ENCODE measurements at regions not wholly inside any gene's neighbourhood (a gene's known extent, or its start where the extent isn't known, plus 50 kb on each side); places are given as distances from the start of the nearest gene placed in this dataset.

- ChIA-PET CTCF (interaction anchor here (0.6 kb wide), 1 partner anchor 36 kb away, joined by 3 read pairs; no protein-coding TSS in a partner anchor), POLR2A (no interaction called here)
- no peak overlapping the region for H3K27ac Mint-ChIP-seq
These were observed 83.0 kb downstream of the HIF1AN start for GRCh38 chr10:100618632-100619255.

GRCh38 chr10:100620087-100620835, 84.5 kb downstream of the HIF1AN start:
- no peaks in the 10 kb centered on the region for H3K79me2 ChIP-seq (ENCODE audit: control insufficient read depth, insufficient read depth, low read length)
- ChIA-PET CTCF (no interaction called here), POLR2A (no interaction called here)
- H2AFZ ChIP-seq (ENCODE audit: insufficient read depth, low read depth, low read length, poor library complexity, severe bottlenecking), result no peak overlapping the region
- H3K4me2 ChIP-seq (replicated peaks; ENCODE audit: low read depth, low read length, poor library complexity, severe bottlenecking), result no peak overlapping the region
- no peaks in the 10 kb centered on the region for H3K4me1 ChIP-seq (ENCODE audit: control insufficient read depth in 2 of 2, insufficient read depth in 2 of 2, low read length in 2 of 2)
- Mint-ChIP-seq H3K27me3 (peaks cover 62% of the 10 kb centered on the region), H3K4me1 (no peaks in the 10 kb centered on the region), H3K9me3 (ENCODE audit: insufficient read depth) (no peaks in the 10 kb centered on the region), H3K27ac (no peak overlapping the region), H3K4me3 (no peak overlapping the region)
- H3K9me3 ChIP-seq (ENCODE audit: control extremely low read depth in 1 of 3, control insufficient read depth in 2 of 3, insufficient read depth in 1 of 3, low read length in 2 of 3), result no peaks in the 10 kb centered on the region
- TF ChIP-seq, protein P1, sequence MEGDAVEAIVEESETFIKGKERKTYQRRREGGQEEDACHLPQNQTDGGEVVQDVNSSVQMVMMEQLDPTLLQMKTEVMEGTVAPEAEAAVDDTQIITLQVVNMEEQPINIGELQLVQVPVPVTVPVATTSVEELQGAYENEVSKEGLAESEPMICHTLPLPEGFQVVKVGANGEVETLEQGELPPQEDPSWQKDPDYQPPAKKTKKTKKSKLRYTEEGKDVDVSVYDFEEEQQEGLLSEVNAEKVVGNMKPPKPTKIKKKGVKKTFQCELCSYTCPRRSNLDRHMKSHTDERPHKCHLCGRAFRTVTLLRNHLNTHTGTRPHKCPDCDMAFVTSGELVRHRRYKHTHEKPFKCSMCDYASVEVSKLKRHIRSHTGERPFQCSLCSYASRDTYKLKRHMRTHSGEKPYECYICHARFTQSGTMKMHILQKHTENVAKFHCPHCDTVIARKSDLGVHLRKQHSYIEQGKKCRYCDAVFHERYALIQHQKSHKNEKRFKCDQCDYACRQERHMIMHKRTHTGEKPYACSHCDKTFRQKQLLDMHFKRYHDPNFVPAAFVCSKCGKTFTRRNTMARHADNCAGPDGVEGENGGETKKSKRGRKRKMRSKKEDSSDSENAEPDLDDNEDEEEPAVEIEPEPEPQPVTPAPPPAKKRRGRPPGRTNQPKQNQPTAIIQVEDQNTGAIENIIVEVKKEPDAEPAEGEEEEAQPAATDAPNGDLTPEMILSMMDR (IDR thresholded peaks at IDR 0.05), result no peak
- TF ChIP-seq EZH2 (IDR thresholded peaks at IDR 0.05; ENCODE audit: borderline replicate concordance, insufficient read depth, low read depth, low read length, poor library complexity, severe bottlenecking), result no peak
- ATAC-seq (ENCODE audit: low read depth), result no peak
- 89% methylated on average over 6 of the region's 6 CpGs for WGBS (ENCODE audit: insufficient coverage)
- no peaks in the 10 kb centered on the region for H3K36me3 ChIP-seq (replicated peaks in 1 of 2; ENCODE audit: control extremely low read depth in 1 of 2, control insufficient read depth in 1 of 2, extremely low read depth in 1 of 2, insufficient read depth in 2 of 2, low read length in 1 of 2)
- no peak overlapping the region for H3K27ac ChIP-seq (ENCODE audit: low read length in 2 of 2)
- peaks cover 0 to 36% (median 7%) of the 10 kb centered on the region in 4 experiments for H3K27me3 ChIP-seq (replicated peaks in 1 of 4; ENCODE audit: control extremely low read depth in 1 of 4, control insufficient read depth in 3 of 4, insufficient read depth in 4 of 4, low read length in 3 of 4)
- H4K20me1 ChIP-seq (ENCODE audit: control insufficient read depth, insufficient read depth, low read length, poor library complexity, severe bottlenecking), result no peaks in the 10 kb centered on the region
- DNase-seq, result no peak
- H3K9ac ChIP-seq (ENCODE audit: low read length), result no peak overlapping the region
- intact Hi-C loops (cut with micrococcal nuclease), result no loop called here
- no peak overlapping the region for H3K4me3 ChIP-seq (ENCODE audit: control extremely low read depth in 1 of 5, extremely low read depth in 1 of 5, insufficient read depth in 1 of 5, low read depth in 2 of 5, low read length in 4 of 5)

More at GRCh38 chr10:100618632-100619255, 83.0 kb downstream of the HIF1AN start:
- no peaks in the 10 kb centered on the region for H3K9me3 ChIP-seq (ENCODE audit: control extremely low read depth in 1 of 3, control insufficient read depth in 2 of 3, insufficient read depth in 1 of 3, low read length in 2 of 3)
- no peaks in the 10 kb centered on the region for H3K4me1 Mint-ChIP-seq
- H3K27ac ChIP-seq (ENCODE audit: low read length in 2 of 2), result no peak overlapping the region
- no peak for DNase-seq
- no peaks in the 10 kb centered on the region for H3K9me3 Mint-ChIP-seq (ENCODE audit: insufficient read depth)
- no peaks in the 10 kb centered on the region for H3K4me1 ChIP-seq (ENCODE audit: control insufficient read depth in 2 of 2, insufficient read depth in 2 of 2, low read length in 2 of 2)
- no peak for TF ChIP-seq EZH2 (IDR thresholded peaks at IDR 0.05; ENCODE audit: borderline replicate concordance, insufficient read depth, low read depth, low read length, poor library complexity, severe bottlenecking)
- TF ChIP-seq, protein P1 (IDR thresholded peaks at IDR 0.05), result no peak
- peaks cover 58% of the 10 kb centered on the region for H3K27me3 Mint-ChIP-seq
- no peak overlapping the region for H3K4me2 ChIP-seq (replicated peaks; ENCODE audit: low read depth, low read length, poor library complexity, severe bottlenecking)
- peaks cover 0 to 27% (median 7%) of the 10 kb centered on the region in 4 experiments for H3K27me3 ChIP-seq (replicated peaks in 1 of 4; ENCODE audit: control extremely low read depth in 1 of 4, control insufficient read depth in 3 of 4, insufficient read depth in 4 of 4, low read length in 3 of 4)
- H3K4me3 ChIP-seq (ENCODE audit: control extremely low read depth in 1 of 5, extremely low read depth in 1 of 5, insufficient read depth in 1 of 5, low read depth in 2 of 5, low read length in 4 of 5), result no peak overlapping the region
- H3K9ac ChIP-seq (ENCODE audit: low read length), result no peak overlapping the region
- no peaks in the 10 kb centered on the region for H3K36me3 ChIP-seq (replicated peaks in 1 of 2; ENCODE audit: control extremely low read depth in 1 of 2, control insufficient read depth in 1 of 2, extremely low read depth in 1 of 2, insufficient read depth in 2 of 2, low read length in 1 of 2)
- H2AFZ ChIP-seq (ENCODE audit: insufficient read depth, low read depth, low read length, poor library complexity, severe bottlenecking), result no peak overlapping the region
- 100% methylated on average over 1 of the region's 5 CpGs for WGBS (ENCODE audit: insufficient coverage)
- no peaks in the 10 kb centered on the region for H4K20me1 ChIP-seq (ENCODE audit: control insufficient read depth, insufficient read depth, low read length, poor library complexity, severe bottlenecking)
- H3K4me3 Mint-ChIP-seq, result no peak overlapping the region
- intact Hi-C loops (cut with micrococcal nuclease), result no loop called here
- ATAC-seq (ENCODE audit: low read depth), result no peak
- no peaks in the 10 kb centered on the region for H3K79me2 ChIP-seq (ENCODE audit: control insufficient read depth, insufficient read depth, low read length)
